Type B pancreatic cell (in vitro differentiated cells): ENCODE measurements at regions not wholly inside any gene's neighbourhood (a gene's known extent, or its start where the extent isn't known, plus 50 kb on each side); places are given as distances from the start of the nearest gene placed in this dataset.

ENCODE experiments used
- DNase-seq: peaks from one replicate; pipeline ENCODE4 v3.0.0; 2021; ENCODE audit warnings: mixed read lengths; ENCODE audit not compliant: unreplicated experiment; ENCODE audit errors: extremely low spot score
- H3K27ac Mint-ChIP-seq: 2 replicates; pipeline ENCODE4 v1.8.0; 2021; ENCODE audit warnings: mild to moderate bottlenecking, mixed read lengths
- H3K27me3 Mint-ChIP-seq: 2 replicates; pipeline ENCODE4 v1.8.0; 2021; ENCODE audit warnings: mixed read lengths
- H3K36me3 Mint-ChIP-seq: 2 replicates; pipeline ENCODE4 v1.8.0; 2021; ENCODE audit warnings: mixed read lengths
- H3K4me1 Mint-ChIP-seq: one replicate; pipeline ENCODE4 v1.8.0; 2021; ENCODE audit warnings: mixed read lengths; ENCODE audit not compliant: unreplicated experiment
- H3K4me3 Mint-ChIP-seq: 2 replicates; pipeline ENCODE4 v1.8.0; 2021; ENCODE audit warnings: mild to moderate bottlenecking, mixed read lengths
- H3K9me3 Mint-ChIP-seq: 2 replicates; pipeline ENCODE4 v1.8.0; 2021; ENCODE audit warnings: mixed read lengths
- TF ChIP-seq, protein P1 (sequence below): fragments of 200-600 bp; sonication (generic); conservative IDR thresholded peaks from 2 replicates; pipeline ENCODE4 v1.5.0; 2021; ENCODE audit warnings: antibody characterized with exemption, mild to moderate bottlenecking

DNA sequence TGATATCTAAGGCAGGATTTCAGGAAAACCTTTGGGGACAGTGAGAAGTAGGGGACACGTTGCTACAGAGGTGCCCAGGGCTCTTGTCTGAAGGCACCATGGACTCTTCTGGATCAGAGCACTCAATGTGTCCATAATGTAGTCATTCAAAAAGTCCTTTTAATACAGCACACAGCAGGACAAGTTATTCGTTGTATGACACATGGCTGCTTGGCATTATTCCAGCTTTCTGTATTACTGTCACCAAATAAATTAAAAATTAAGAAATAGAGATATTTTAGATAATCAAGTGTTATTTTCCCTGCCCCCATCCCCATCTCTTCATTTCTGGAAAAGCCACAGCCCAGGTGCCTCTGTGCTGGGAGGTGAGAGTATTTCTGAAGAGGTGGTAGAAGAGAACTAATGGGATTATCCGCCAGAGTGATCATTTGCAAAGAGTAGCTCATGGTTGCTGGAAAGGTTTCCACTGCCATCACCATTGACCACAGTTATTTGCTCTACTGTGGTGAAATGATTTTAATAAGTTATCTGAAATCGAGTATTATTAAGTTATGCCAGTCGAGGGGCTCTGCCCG, 83.0 kb downstream of the CXCL12 start:
- Mint-ChIP-seq H3K27ac (no peak overlapping the region), H3K9me3 (peaks cover 13% of the 10 kb centered on the region), H3K36me3 (no peaks in the 10 kb centered on the region), H3K4me1 (peaks cover 9% of the 10 kb centered on the region), H3K27me3 (peaks cover 6% of the 10 kb centered on the region), H3K4me3 (no peak overlapping the region)
- DNase-seq, result no peak
- TF ChIP-seq, protein P1, sequence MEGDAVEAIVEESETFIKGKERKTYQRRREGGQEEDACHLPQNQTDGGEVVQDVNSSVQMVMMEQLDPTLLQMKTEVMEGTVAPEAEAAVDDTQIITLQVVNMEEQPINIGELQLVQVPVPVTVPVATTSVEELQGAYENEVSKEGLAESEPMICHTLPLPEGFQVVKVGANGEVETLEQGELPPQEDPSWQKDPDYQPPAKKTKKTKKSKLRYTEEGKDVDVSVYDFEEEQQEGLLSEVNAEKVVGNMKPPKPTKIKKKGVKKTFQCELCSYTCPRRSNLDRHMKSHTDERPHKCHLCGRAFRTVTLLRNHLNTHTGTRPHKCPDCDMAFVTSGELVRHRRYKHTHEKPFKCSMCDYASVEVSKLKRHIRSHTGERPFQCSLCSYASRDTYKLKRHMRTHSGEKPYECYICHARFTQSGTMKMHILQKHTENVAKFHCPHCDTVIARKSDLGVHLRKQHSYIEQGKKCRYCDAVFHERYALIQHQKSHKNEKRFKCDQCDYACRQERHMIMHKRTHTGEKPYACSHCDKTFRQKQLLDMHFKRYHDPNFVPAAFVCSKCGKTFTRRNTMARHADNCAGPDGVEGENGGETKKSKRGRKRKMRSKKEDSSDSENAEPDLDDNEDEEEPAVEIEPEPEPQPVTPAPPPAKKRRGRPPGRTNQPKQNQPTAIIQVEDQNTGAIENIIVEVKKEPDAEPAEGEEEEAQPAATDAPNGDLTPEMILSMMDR, result no peak

DNA sequence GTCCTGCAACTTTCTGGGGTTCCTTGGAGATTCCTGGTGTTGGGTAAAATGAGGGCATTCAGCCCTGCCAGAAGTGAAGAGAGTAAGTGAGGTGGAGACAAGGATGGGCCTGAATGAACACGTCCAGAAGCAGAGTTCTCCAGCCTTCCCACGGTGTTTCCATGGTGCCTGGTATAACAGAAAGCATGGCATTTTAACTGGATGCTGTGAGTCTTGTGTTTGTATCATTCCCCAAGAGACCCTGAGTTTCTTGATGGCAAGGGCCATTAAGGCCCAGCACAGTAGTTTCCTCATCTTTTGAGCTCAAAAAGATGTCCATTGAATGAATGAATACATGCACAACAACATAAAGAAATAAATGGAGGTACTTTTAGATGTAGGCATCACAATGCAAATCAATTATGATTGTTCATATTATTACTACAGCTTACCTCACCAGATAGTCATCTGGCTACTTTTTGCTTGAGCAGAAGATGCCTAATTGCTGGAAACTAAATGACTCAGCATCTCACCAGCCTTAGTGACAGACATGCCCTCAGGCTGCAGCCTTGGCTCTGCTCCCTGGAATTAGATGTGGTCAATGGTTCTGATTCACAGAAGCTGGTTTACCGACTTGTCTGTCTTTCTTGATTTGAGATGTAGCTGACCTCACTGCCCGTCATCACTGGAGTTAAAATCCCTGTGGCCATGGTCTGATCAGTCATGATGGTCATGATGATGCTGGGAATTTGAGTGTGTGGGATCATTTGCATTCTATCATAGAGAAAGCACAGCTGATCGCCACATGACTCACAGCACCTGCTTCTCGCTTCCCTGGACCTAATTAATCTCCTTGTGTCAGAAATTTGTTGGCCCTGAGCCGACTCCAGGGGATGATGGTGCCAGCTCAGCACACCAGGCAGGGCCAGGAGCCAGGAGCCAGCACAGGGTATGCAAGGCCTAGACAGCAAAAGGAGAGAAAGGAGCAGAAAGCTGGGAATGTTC, 83.9 kb downstream of the CXCL12 start:
- H3K4me3 Mint-ChIP-seq, result no peak overlapping the region
- peaks cover 6% of the 10 kb centered on the region for H3K27me3 Mint-ChIP-seq
- no peak for DNase-seq
- H3K27ac Mint-ChIP-seq, result peak overlapping the region; percentile 26
- no peaks in the 10 kb centered on the region for H3K36me3 Mint-ChIP-seq
- H3K9me3 Mint-ChIP-seq, result peaks cover 8% of the 10 kb centered on the region
- TF ChIP-seq, protein P1, result no peak
- peaks cover 9% of the 10 kb centered on the region for H3K4me1 Mint-ChIP-seq

DNA sequence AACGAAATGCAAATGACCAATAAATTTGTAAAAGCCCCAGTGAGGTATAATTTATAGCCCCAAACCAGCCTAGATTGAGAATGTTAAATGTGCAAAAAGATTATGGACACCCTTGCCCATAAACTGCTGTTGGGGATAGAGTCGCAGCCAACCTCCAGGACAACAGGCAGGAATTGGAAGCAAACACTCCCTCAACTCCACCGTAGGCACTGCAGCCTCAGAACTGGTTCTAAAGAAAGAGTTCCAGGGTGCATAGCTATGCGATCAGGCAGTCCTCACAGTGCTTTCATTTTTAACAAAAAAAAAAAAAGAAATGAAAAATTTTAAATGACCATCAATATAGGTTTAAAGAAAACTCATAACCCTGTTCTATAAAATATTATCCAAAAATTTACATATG, 86.2 kb downstream of the CXCL12 start:
- no peaks in the 10 kb centered on the region for H3K9me3 Mint-ChIP-seq
- no peak for DNase-seq
- TF ChIP-seq, protein P1, result no peak
- no peak overlapping the region for H3K27ac Mint-ChIP-seq
- no peak overlapping the region for H3K4me3 Mint-ChIP-seq
- peaks cover 9% of the 10 kb centered on the region for H3K4me1 Mint-ChIP-seq
- no peaks in the 10 kb centered on the region for H3K36me3 Mint-ChIP-seq
- H3K27me3 Mint-ChIP-seq, result peaks cover 6% of the 10 kb centered on the region

DNA sequence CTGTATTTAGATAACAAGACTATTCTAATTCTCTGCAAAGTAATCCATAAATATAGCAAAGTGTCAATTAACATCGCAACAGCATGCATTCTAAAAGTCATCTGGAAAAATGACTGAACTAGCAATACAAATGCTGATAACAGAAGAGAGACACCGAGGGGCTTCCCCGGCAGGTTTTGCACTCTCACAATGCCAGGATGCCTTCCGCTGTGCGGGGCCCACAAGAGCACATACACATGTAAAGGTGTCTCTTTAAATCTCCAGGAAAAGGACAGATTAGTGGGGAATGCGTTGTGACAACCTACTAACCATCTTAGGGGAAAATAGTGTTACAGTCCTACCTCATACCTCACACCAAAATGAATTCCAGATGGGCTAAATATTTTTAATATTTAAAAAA, 86.9 kb downstream of the CXCL12 start:
- H3K4me3 Mint-ChIP-seq, result no peak overlapping the region
- H3K4me1 Mint-ChIP-seq, result peaks cover 9% of the 10 kb centered on the region

DNA sequence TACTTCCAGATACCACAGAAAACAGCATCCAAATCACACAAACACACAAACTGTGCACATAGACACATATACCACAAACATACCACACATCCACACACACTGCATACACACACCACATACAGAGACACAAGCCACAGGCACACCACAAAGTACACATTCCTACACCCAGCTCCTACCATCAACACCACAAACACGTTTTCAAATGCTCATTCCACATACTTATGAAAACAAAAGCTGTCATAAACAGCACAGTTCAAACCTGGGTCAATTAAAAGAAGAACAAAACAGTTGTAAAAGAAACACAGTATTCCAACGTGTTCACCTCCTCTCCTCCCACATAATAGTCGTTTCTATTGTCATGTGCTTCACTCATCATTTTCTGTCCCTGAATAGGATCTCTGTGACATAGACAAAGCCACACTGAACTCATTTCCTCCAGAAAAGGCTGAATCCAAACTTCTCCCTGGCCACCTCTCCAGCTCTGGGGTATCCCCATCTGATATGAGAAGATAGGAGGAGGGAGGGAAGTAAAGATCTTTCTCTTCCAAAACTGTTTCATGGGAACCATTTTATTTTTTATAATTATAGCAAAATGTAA, 89.2 kb downstream of the CXCL12 start:
- DNase-seq, result no peak
- Mint-ChIP-seq H3K4me1 (peaks cover 10% of the 10 kb centered on the region), H3K9me3 (no peaks in the 10 kb centered on the region), H3K27me3 (peaks cover 19% of the 10 kb centered on the region), H3K36me3 (no peaks in the 10 kb centered on the region), H3K27ac (no peak overlapping the region), H3K4me3 (no peak overlapping the region)
- TF ChIP-seq, protein P1, result no peak

More for the DNA sequence above, 86.9 kb downstream of the CXCL12 start:
- Mint-ChIP-seq H3K27me3 (peaks cover 9% of the 10 kb centered on the region), H3K36me3 (no peaks in the 10 kb centered on the region), H3K9me3 (no peaks in the 10 kb centered on the region), H3K27ac (no peak overlapping the region)
- TF ChIP-seq, protein P1, result no peak
- no peak for DNase-seq
